ENCODE measurements at regions not wholly inside any gene's neighbourhood (a gene's known extent, or its start where the extent isn't known, plus 50 kb on each side); places are given as distances from the start of the nearest gene placed in this dataset.

DNA sequence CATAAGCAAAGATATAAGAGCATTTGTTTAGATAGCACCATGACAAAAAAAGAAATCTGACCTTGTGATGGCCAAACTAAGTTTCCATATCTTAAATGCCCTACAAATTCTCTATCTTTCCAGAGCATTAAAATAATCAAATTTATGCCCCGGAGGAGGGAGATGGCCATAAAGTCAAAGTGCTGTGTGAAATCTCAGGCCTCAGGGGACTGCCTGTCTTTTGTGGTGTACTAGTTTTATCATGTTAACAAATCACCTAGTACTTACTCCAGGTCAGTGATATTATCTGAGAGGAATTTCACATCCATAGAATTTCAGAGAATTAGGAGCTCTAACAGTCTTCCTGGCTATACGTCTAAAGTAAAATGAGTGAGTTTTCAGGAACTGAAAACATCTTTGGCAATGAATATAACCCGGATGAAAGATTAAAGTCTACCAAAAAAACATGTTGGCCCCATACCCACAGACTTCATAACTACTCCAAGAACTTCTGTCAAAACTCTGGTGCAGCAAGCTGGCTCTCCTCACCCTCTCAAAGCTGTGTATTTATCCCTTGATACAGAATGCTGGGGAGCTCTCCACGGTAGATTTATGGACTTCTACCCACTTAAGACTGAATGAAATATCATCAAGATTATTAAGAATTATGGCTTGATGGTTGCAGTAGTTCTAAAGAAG, 682.8 kb downstream of the SORCS1 start:
- no peak for TF ChIP-seq EZH2 (IDR thresholded peaks at IDR 0.05; ENCODE audit: borderline replicate concordance, insufficient read depth, low read depth, low read length, poor library complexity, severe bottlenecking)
- TF ChIP-seq, protein P1, sequence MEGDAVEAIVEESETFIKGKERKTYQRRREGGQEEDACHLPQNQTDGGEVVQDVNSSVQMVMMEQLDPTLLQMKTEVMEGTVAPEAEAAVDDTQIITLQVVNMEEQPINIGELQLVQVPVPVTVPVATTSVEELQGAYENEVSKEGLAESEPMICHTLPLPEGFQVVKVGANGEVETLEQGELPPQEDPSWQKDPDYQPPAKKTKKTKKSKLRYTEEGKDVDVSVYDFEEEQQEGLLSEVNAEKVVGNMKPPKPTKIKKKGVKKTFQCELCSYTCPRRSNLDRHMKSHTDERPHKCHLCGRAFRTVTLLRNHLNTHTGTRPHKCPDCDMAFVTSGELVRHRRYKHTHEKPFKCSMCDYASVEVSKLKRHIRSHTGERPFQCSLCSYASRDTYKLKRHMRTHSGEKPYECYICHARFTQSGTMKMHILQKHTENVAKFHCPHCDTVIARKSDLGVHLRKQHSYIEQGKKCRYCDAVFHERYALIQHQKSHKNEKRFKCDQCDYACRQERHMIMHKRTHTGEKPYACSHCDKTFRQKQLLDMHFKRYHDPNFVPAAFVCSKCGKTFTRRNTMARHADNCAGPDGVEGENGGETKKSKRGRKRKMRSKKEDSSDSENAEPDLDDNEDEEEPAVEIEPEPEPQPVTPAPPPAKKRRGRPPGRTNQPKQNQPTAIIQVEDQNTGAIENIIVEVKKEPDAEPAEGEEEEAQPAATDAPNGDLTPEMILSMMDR (IDR thresholded peaks at IDR 0.05), result no peak

Data from B cell (primary cell).